ENCODE measurements at regions not wholly inside any gene's neighbourhood (a gene's known extent, or its start where the extent isn't known, plus 50 kb on each side); places are given as distances from the start of the nearest gene placed in this dataset.

GRCh38 chr10:109029870-109030269, 893.4 kb downstream of the XPNPEP1 start:
- TF ChIP-seq EZH2 (IDR thresholded peaks at IDR 0.05; ENCODE audit: borderline replicate concordance, low read length) (no peak), CTCF (IDR thresholded peaks at IDR 0.05; ENCODE audit: low read length) (no peak)

Data from OCI-LY1 (cell line).